SHP77 treated with DMSO at 0.1 percent for 48 hours (cell line): ENCODE measurements at regions not wholly inside any gene's neighbourhood (a gene's known extent, or its start where the extent isn't known, plus 50 kb on each side); places are given as distances from the start of the nearest gene placed in this dataset.
"Not testable (repeated sequence)": the region's sequence is repeated elsewhere in the genome, so short reads cannot be mapped to it uniquely, and the experiment has no call there.

Source experiments
- DNase-seq: peaks from one replicate; lab custom pipeline; 2025; lab: John Stamatoyannopoulos, UW

- no peak for DNase-seq
These were observed 802.6 kb downstream of the PLA2G4A start for GRCh38 chr1:187631381-187631675.

- no peak for DNase-seq
These were observed 803.2 kb downstream of the PLA2G4A start for GRCh38 chr1:187631984-187632383.

GRCh38 chr1:187634940-187635339, 806.2 kb downstream of the PLA2G4A start:
- DNase-seq = no peak

GRCh38 chr1:187638733-187639434, 810.1 kb downstream of the PLA2G4A start:
- no peak for DNase-seq

GRCh38 chr1:187641015-187641414, 812.3 kb downstream of the PLA2G4A start:
- DNase-seq = no peak

GRCh38 chr1:187641463-187641862, 812.7 kb downstream of the PLA2G4A start:
- no peak for DNase-seq

GRCh38 chr1:187641907-187642306, 813.2 kb downstream of the PLA2G4A start:
- DNase-seq = no peak

GRCh38 chr1:187645651-187646050, 816.9 kb downstream of the PLA2G4A start:
- DNase-seq = no peak

- DNase-seq = no peak
These were observed 817.9 kb downstream of the PLA2G4A start for GRCh38 chr1:187646536-187647107.

GRCh38 chr1:187648091-187648490, 819.3 kb downstream of the PLA2G4A start:
- no peak for DNase-seq

- no peak for DNase-seq
These were observed 825.9 kb downstream of the PLA2G4A start for GRCh38 chr1:187654635-187655034.

GRCh38 chr1:187655104-187655503, 826.4 kb downstream of the PLA2G4A start:
- DNase-seq = no peak

- DNase-seq = peak; percentile 62
These were observed 836.7 kb downstream of the PLA2G4A start for GRCh38 chr1:187665483-187665882.

- no peak for DNase-seq
These were observed 852.1 kb downstream of the PLA2G4A start for GRCh38 chr1:187680823-187681222.

GRCh38 chr1:187682112-187682511, 853.4 kb downstream of the PLA2G4A start:
- DNase-seq = no peak

GRCh38 chr1:187685333-187685732, 856.6 kb downstream of the PLA2G4A start:
- no peak for DNase-seq

- DNase-seq = no peak
These were observed 860.4 kb downstream of the PLA2G4A start for GRCh38 chr1:187689129-187689528.

GRCh38 chr1:187691439-187691838, 862.7 kb downstream of the PLA2G4A start:
- DNase-seq = no peak

- DNase-seq = no peak
These were observed 864.0 kb downstream of the PLA2G4A start for GRCh38 chr1:187692799-187693198.

- DNase-seq = peak; percentile 46
These were observed 867.3 kb downstream of the PLA2G4A start for GRCh38 chr1:187696073-187696472.

- not testable (repeated sequence) for DNase-seq
These were observed 874.7 kb downstream of the PLA2G4A start for GRCh38 chr1:187703138-187704130.

- DNase-seq = no peak
These were observed 885.7 kb downstream of the PLA2G4A start for GRCh38 chr1:187714470-187714869.

- DNase-seq = no peak
These were observed 886.7 kb downstream of the PLA2G4A start for GRCh38 chr1:187715483-187715882.
